GM18502 (cell line): ENCODE measurements at regions not wholly inside any gene's neighbourhood (a gene's known extent, or its start where the extent isn't known, plus 50 kb on each side); places are given as distances from the start of the nearest gene placed in this dataset.
"Not testable (repeated sequence)": the region's sequence is repeated elsewhere in the genome, so short reads cannot be mapped to it uniquely, and the experiment has no call there.

Experiments used
- ATAC-seq: cut with Tn5 transposase; IDR thresholded peaks from one replicate; pipeline ENCODE4 v1.9.1; 2021; ENCODE audit warnings: mild to moderate bottlenecking; ENCODE audit not compliant: unreplicated experiment, poor library complexity

DNA sequence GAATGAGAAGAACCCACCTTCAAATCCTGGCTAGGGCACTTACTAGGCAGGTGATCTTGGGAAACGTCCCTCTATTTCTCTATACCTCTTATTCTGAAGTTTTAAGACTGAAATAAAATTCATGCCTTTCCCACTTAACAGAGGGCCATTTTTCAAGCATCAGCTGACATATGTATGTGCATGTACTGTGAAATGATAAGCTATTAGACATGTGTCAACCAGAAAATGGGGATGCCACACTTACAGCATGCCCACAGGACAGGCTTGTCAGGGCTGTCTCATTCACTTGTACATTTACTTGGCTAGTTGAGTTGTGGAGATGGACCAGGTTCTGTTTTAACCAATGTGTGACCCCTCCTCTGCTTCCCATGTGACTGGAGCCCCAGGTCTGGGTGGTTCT lies 78.5 kb downstream of the C9orf152 start:
- ATAC-seq = no peak

DNA sequence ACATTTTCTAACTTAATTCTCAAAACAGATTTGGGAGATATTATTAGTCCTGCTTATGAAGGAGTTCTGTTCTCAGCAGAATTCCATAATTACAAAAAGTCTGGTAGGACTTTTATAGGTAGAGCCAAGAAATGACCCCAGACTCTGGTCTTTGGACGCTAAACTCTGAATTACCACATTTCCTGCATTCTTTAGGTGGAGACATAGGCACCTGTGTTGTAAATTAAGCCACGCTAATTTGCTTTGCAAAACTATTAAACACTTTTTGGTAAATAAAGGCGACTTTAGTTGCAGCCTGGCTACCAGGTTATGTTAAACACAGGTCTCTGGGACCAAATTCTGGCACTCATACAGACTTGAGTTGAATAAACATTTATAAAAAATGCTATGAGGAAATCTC lies 77.7 kb downstream of the C9orf152 start:
- ATAC-seq = no peak

DNA sequence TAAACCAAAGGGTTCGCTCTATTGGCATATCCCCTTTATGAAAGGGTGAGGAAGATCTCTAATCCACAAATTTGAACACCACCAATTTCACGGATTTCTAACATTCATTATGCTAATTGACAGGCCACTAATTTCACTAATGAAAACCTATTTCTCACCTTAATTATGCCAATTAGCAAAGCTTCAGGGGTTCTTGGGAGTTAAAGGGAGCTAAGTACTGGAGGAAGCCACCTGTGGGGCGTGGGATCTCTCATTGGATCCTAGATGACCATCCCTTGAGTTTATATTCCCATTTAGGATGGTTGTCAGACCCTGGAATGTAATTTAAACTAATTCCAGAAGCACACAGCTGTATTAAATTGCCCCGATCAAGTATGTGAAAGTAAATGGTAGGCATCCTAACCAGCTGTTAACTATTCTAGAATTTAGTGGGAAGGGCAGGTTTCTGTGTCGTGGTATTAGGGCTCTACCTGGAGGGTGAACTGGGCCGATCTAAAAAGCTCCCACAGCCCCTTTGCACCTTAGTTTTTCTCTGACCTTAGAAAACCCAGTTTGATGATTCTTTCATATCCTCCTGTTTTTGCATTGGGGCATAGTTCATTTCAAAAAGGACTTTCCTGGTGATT lies 77.1 kb downstream of the C9orf152 start:
- ATAC-seq = no peak

DNA sequence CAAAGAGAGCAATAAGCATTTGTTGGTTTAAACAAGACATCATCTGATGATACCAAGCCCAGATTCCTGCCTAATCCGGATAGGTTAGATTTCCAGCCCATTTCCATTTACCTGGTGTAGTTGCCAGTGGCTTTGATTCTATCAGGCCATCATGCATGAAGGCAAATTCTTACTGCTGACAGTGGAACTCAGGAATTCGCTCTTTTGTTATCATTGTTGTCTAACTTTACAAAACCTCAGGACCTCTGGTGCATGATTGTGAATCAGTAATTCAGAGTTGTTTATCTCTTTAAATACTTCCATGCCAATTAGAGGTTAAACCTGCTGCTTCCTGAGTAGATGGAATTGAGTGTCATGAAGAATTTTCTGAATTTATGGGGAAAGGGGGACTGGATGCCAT lies 76.5 kb downstream of the C9orf152 start:
- ATAC-seq = no peak

DNA sequence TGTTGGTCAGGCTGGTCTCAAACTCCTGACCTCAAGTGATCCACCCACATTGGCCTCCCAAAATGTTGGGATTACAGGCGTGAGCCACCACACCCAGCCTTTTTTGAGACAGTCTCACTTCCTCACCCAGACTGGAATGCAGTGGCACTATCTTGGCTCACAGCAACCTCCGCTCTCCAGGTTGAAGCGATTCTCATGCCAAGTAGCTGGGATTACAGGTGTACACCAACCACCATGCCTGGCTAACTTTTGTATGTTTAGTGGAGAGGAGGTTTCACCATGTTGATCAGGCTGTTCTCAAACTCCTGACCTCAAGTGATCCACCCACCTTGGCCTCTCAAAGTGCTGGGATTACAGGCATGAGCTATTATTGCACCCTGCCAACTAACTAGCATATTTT lies 75.4 kb downstream of the C9orf152 start:
- not testable (repeated sequence) for ATAC-seq

DNA sequence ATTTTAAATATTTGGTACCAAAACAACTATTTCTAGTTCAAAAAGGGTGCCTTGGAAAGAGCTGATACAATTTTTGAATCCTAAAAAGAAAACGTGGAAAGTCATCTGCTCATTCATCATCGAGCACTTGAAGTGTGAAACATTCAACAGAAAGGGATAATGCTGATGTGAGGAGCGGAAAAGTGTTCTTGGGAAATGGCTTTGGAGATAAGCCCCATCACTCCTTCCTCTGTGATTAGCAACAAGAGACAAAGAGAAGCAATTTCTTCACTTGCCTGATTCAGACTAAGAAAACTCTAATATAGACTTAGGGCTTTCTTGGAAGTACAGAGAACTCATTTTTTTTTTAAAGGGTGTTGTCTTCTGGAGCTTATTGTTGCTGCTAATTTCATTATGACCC lies 74.9 kb downstream of the C9orf152 start:
- ATAC-seq = no peak

DNA sequence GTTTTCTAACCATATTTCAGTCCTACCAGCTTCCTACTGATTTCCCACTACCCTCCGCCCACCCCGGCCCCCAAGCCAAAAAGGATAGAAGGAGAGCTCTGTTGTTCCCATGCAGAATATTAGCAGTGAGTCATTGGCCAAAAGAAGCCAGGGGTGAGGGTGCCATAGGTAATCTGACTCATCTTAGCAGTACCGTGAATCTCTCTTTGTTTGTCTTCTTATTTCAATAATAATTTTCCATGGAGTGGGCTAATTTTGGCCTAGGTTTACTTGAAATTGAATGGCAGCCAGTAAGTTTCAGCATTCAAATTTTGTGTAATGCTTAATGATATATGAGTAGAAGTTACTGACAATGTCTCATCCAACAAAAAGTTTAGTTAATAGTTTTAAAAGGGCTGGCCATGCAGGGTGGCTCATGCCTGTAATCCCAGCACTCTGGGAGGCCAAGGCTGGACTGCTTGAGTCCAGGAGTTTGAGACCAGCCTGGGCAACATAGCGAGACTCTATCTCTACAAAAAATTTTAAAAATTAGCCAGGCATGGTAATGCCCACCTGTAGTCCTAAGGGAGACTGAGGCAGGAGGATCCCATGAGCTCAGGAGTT lies 74.2 kb downstream of the C9orf152 start:
- ATAC-seq = no peak

DNA sequence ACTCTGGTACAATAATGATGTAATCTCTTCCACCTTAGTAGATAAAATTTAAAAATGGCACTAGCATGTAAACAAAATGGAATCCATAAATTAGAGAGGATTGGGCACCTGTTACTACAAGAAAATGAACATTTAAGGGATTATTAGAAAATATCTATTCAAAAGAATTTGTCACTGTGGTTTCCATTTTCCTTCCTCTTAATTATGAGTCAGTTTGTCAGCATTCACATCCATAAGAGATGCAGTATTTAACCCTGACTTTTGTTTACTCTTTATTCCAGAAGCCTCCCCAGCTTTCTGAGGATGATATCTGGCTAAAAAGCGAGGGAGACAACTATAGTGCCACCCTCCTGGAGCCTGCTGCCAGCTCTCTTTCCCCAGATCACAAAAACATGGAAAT lies 72.1 kb downstream of the C9orf152 start:
- no peak for ATAC-seq

DNA sequence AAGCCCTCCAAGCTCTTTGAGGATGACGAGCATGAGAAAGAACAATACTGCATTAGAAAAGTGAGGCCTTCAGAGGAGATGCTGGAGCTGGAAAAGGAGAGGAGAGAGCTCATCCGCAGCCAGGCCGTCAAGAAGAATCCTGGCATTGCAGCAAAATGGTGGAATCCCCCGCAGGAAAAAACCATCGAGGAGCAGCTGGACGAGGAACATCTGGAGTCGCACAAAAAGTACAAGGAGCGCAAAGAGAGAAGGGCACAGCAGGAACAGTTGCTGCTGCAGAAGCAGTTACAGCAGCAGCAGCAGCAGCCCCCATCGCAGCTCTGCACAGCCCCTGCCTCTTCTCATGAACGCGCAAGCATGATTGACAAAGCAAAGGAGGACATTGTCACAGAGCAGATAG lies 71.2 kb downstream of the C9orf152 start:
- ATAC-seq = no peak

DNA sequence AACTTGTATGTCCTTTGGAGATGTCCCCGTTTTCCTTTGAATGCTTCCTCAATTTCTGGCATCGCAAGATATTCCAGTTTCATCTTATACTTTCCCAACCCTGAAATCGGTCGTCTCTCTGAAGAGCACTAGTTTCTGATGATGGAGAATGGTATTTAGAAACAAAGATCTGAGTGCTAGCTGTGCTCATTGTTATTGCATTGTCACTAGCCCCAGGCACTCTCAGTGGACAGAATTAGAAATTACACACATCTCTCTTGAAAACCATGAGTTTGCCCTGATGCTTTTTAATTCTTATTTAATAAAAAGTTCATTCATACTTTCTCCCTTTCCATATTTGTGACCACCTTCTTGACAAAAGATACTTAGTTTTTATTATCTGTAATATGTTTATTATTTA lies 67.7 kb downstream of the C9orf152 start:
- ATAC-seq = no peak

DNA sequence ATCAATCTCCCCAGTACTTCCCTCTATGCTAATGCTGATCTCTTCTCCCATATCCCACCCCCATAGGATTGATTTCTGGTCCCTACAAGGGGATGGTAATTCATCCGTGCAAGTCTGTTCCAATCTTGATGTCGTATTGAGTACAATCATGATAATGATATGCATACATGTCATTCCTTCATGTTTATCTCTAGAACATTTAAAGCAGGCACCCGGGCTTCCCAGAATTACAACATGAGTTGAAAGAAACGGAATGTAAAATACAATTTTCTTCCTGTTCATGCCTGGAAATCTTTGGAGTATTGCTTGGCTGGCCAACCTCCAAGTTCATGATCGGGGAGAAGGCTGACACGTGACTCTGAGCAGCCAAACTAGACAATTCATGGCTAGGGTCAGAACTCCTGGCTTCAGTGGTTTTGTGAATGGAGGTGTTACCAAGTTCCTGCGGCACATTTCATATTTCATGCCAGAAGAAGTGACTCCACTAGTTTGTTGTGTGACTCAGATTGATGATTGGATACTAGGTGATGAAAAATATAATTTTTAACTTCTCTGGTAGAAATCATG lies 66.6 kb downstream of the C9orf152 start:
- no peak for ATAC-seq

DNA sequence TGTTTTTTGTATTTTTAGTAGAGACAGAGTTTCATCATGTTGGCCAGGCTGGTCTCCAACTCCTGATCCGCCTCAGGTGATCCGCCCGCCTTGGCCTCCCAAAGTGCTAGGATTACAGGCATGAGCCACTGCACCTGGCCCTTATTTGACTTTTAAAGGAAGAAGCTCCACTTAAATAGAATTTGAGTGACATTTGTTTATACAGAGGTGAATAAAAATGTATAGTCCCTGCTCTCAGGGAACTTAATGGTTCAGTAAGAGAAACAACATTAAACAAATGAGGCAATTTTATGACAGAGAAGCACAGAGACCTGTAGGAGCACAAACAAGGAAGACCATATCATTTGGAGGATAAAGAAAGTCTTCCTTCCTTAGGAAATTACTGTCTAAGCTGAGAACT lies 65.7 kb downstream of the C9orf152 start:
- no peak for ATAC-seq

DNA sequence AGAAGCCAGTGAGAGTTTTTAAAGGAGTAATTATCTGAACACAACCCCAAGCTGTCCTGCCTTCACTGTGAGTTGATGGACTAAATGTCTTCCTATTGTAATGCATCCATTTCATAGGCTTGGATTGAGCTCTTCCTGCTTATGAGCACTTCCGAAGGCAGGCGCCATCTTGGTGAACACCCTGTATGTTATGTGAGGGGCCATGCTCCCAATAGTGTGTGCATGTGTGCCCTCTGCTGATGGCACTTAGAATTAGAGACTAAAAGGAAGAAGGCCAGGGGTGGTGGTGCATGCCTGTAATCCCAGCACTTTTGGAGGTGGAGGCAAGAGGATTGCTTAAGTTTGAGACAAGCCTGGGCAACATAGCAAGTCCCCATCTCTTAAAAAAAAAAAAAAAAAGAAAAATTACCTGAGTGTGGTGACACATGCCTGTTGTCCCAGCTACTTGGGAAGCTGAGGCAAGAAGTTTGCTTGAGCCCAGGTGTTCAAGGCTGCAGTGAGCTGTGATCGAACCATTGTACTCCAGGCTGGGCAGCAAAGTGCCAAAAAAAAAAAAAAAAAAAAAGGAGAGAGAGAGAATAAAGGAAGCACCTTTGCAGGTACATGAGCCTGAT lies 65.0 kb downstream of the C9orf152 start:
- peak; percentile 34 for ATAC-seq

DNA sequence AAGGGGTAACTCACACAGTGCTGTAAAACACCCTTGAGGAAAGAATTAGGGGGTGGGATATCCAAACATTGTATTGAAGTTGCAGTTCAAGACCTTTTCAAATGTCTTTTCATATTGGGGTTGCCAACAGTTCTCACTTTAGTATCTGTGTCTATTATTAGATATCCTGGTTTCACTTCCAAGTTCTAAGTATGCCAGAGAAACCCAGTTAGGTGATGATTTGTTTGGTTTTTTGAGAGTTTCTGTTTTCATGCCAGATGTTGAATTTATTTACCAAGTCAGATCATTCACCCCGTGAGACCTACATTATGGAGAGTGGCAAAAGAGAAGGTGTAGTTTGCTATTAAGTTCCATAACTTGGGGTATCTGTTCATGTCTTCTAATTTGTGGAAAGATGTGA lies 64.5 kb downstream of the C9orf152 start:
- peak; percentile 48 for ATAC-seq

DNA sequence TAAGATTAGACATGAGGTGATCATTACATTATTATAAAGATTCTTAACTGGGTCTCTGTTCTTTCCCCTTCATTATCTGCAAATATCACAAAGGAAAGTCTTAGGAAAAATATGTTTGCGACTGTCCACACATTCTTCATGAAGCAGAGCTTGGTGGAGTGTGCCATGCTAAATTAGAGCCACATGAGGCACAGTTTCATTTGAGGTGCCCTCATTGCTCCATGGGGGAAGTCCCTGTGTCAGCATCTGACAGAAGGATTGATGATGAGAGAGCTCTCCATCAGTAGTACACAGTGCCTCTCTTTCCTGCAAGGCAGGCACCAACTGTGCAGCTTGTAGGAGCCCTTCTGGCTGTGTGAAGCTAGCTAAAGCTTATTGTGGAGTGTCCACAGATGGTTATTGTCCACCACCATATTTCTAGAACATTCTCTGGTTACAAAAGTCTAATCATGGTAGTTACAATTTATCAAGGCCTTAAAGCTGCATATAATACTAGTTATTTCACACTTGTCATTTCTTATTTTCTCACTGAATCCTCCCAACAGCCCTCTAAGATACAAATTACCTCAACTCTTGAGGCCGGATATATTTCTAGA lies 63.9 kb downstream of the C9orf152 start:
- peak; percentile 57 for ATAC-seq

DNA sequence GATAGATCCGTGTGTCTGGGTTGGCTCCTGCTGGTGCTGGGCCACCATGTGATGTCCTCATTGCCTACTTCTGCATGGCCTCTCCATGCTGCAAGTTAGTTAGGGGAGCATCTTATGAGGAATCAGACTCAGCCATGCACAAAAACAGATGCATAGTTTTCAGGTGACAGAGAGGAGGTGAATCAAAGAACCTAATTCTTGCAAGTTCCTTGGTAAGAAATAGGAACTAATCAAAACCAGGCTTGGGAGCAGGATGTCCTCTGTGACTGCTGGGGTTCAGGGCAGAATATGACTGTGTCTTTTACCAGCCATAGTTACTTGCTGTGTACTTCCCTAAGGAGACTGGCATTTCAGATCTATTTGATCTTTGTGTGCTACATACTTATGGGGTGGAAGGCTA lies 61.6 kb downstream of the C9orf152 start:
- no peak for ATAC-seq

DNA sequence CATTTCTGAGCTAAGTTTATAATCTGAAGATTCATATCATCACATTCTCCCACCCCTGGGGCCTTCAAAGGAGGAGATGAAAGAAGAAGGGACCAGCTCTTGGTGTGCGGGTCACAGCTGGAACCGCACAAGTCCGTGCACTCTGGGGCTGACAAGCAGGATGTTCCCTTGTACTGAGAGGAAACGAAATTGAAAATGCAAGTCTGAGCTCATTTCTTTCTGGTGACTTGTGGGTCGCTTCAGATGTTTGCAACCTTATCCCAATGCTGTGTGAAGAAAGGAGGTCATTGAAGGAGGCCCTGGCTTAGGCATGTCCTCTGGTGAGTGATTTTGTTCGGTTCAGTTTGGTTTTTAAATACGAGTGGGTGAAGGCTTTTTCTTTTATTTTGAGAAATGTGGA lies 59.6 kb downstream of the C9orf152 start:
- peak; percentile 75 for ATAC-seq

DNA sequence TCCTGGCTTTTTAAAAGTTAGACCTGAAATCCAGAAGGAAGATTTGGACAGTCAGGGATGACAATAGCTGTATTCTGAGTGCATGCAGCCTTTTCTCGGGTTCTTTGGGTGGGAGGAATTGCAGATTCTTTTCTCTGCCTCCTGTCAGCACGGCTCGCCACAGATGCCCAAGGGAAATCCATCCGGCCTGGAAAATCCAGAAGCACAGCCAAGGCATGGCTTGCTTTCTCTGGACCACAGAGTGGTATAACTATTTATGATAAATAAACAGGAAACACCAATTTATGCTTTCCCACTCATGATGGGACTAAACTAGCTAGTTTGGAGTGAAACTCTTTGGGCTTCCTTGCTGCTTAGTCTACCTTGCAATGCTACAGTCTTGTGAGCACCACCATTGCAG lies 59.1 kb downstream of the C9orf152 start:
- no peak for ATAC-seq
